SH-SY5Y (cell line): ENCODE measurements at regions not wholly inside any gene's neighbourhood (a gene's known extent, or its start where the extent isn't known, plus 50 kb on each side); places are given as distances from the start of the nearest gene placed in this dataset.

Experiments
- GATA2 ChIP-seq: IDR thresholded peaks from 2 replicates; pipeline ENCODE4 v1.6.1; 2011; ENCODE audit warnings: mild to moderate bottlenecking, low read depth, low read length
- GATA3 ChIP-seq: IDR thresholded peaks from 2 replicates; pipeline ENCODE4 v1.6.1; 2011; ENCODE audit warnings: low read depth, mild to moderate bottlenecking, low read length, moderate library complexity

DNA sequence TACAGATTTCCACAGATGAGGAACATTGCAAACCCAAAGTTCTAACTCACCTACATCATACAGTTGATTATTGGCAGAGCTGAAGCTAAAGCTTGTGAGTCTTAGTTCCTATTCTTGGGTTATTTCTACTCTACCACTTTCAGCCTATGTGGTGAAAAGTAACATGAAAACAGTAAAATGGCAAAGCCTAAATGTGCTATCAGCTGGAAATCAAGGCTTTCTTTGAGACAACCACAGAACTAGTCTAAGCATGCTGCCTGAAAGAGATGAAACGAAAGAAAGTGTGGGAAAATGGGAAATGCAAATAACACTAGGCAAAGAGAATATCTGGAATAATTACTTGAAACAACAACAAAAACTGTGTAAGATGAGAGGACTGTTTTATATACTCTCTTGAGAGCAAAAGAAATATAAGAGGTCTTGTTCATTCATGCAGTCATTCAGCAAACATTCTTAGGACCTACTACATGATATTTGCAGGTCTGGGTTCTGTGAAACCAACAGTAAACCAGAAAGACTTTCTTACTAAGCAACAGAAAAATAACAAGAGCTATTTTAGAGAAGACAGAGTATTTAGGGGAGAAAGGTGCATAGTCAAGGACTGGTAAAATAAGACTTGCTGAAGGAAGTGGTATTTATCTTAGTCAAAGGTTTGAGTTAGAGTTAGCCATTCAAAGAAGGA lies 437.1 kb downstream of the HTR7 start:
- TF ChIP-seq GATA2 (no peak), GATA3 (no peak)
